ENCODE measurements at regions not wholly inside any gene's neighbourhood (a gene's known extent, or its start where the extent isn't known, plus 50 kb on each side); places are given as distances from the start of the nearest gene placed in this dataset.

GRCh38 chr12:19075711-19076340, 53.7 kb upstream of the PLEKHA5 start:
- TF ChIP-seq CTCF (conservative IDR thresholded peaks at IDR 0.05; ENCODE audit: low read depth, low read length) (no peak), EZH2phosphoT487 (IDR thresholded peaks at IDR 0.05; ENCODE audit: borderline replicate concordance, low read length) (no peak)

Measured in PC-3 (cell line).